IPS-15b (cell line): ENCODE measurements at regions not wholly inside any gene's neighbourhood (a gene's known extent, or its start where the extent isn't known, plus 50 kb on each side); places are given as distances from the start of the nearest gene placed in this dataset.

Source experiments
- H3K27me3 ChIP-seq: one replicate; pipeline ENCODE4 v1.6.1; 2013; ENCODE audit warnings: low read length; ENCODE audit not compliant: control insufficient read depth, insufficient read depth
- H3K36me3 ChIP-seq: one replicate; pipeline ENCODE4 v1.6.1; 2013; ENCODE audit warnings: low read length; ENCODE audit not compliant: control insufficient read depth, insufficient read depth
- H3K4me1 ChIP-seq: one replicate; pipeline ENCODE4 v1.6.1; 2013; ENCODE audit warnings: mild to moderate bottlenecking, low read length; ENCODE audit not compliant: control insufficient read depth, insufficient read depth
- H3K4me3 ChIP-seq: one replicate; pipeline ENCODE4 v1.5.1; 2013; ENCODE audit warnings: low read depth, low read length
- H3K9ac ChIP-seq: one replicate; pipeline ENCODE4 v1.6.1; 2013; ENCODE audit warnings: low read depth, mild to moderate bottlenecking, low read length
- H3K9me3 ChIP-seq: one replicate; pipeline ENCODE4 v1.6.1; 2013; ENCODE audit warnings: mild to moderate bottlenecking, low read length; ENCODE audit not compliant: control insufficient read depth, insufficient read depth

GRCh38 chr14:96648506-96649326 lies 146.5 kb downstream of the PAPOLA start:
- no peak overlapping the region for H3K4me3 ChIP-seq
- no peaks in the 10 kb centered on the region for H3K4me1 ChIP-seq
- no peaks in the 10 kb centered on the region for H3K9me3 ChIP-seq
- no peak overlapping the region for H3K9ac ChIP-seq
- no peaks in the 10 kb centered on the region for H3K36me3 ChIP-seq
- no peaks in the 10 kb centered on the region for H3K27me3 ChIP-seq

GRCh38 chr14:96649327-96649601 lies 147.1 kb downstream of the PAPOLA start:
- Histone ChIP-seq H3K27me3 (no peaks in the 10 kb centered on the region), H3K4me3 (no peak overlapping the region), H3K36me3 (no peaks in the 10 kb centered on the region), H3K9me3 (no peaks in the 10 kb centered on the region), H3K4me1 (no peaks in the 10 kb centered on the region), H3K9ac (no peak overlapping the region)

GRCh38 chr14:96653597-96653996 lies 143.6 kb upstream of the VRK1 start:
- H3K9ac ChIP-seq: no peak overlapping the region

GRCh38 chr14:96658611-96659010 lies 138.6 kb upstream of the VRK1 start:
- H3K4me3 ChIP-seq: no peak overlapping the region
- no peaks in the 10 kb centered on the region for H3K36me3 ChIP-seq
- H3K9ac ChIP-seq: no peak overlapping the region
- H3K9me3 ChIP-seq: no peaks in the 10 kb centered on the region
- H3K27me3 ChIP-seq: no peaks in the 10 kb centered on the region
- peaks cover 7% of the 10 kb centered on the region for H3K4me1 ChIP-seq

More at GRCh38 chr14:96653597-96653996, 143.6 kb upstream of the VRK1 start:
- H3K36me3 ChIP-seq: no peaks in the 10 kb centered on the region
- no peaks in the 10 kb centered on the region for H3K9me3 ChIP-seq
- H3K4me1 ChIP-seq: no peaks in the 10 kb centered on the region
- no peaks in the 10 kb centered on the region for H3K27me3 ChIP-seq
- H3K4me3 ChIP-seq: no peak overlapping the region

GRCh38 chr14:96660123-96660522 lies 137.1 kb upstream of the VRK1 start:
- no peak overlapping the region for H3K9ac ChIP-seq
- H3K36me3 ChIP-seq: no peaks in the 10 kb centered on the region
- no peak overlapping the region for H3K4me3 ChIP-seq
- H3K9me3 ChIP-seq: no peaks in the 10 kb centered on the region
- peaks cover 7% of the 10 kb centered on the region for H3K4me1 ChIP-seq
- H3K27me3 ChIP-seq: no peaks in the 10 kb centered on the region

GRCh38 chr14:96660667-96661066 lies 136.5 kb upstream of the VRK1 start:
- no peaks in the 10 kb centered on the region for H3K27me3 ChIP-seq
- H3K9me3 ChIP-seq: no peaks in the 10 kb centered on the region
- H3K9ac ChIP-seq: no peak overlapping the region
- no peaks in the 10 kb centered on the region for H3K36me3 ChIP-seq
- no peak overlapping the region for H3K4me3 ChIP-seq
- H3K4me1 ChIP-seq: peaks cover 7% of the 10 kb centered on the region

- H3K36me3 ChIP-seq: no peaks in the 10 kb centered on the region
Observed at GRCh38 chr14:96661244-96661969, 135.8 kb upstream of the VRK1 start.

GRCh38 chr14:96662116-96662970 lies 134.8 kb upstream of the VRK1 start:
- H3K27me3 ChIP-seq: no peaks in the 10 kb centered on the region
- H3K4me3 ChIP-seq: no peak overlapping the region

More at GRCh38 chr14:96661244-96661969, 135.8 kb upstream of the VRK1 start:
- Histone ChIP-seq H3K9ac (no peak overlapping the region), H3K4me3 (no peak overlapping the region), H3K4me1 (peaks cover 7% of the 10 kb centered on the region), H3K27me3 (no peaks in the 10 kb centered on the region), H3K9me3 (no peaks in the 10 kb centered on the region)

GRCh38 chr14:96663076-96663475 lies 134.1 kb upstream of the VRK1 start:
- H3K4me1 ChIP-seq: peaks cover 7% of the 10 kb centered on the region
- no peaks in the 10 kb centered on the region for H3K36me3 ChIP-seq
- H3K9ac ChIP-seq: no peak overlapping the region
- no peaks in the 10 kb centered on the region for H3K27me3 ChIP-seq
- H3K9me3 ChIP-seq: no peaks in the 10 kb centered on the region
- no peak overlapping the region for H3K4me3 ChIP-seq

More at GRCh38 chr14:96662116-96662970, 134.8 kb upstream of the VRK1 start:
- Histone ChIP-seq H3K4me1 (peaks cover 7% of the 10 kb centered on the region), H3K9me3 (no peaks in the 10 kb centered on the region), H3K36me3 (no peaks in the 10 kb centered on the region), H3K9ac (no peak overlapping the region)

GRCh38 chr14:96663491-96664067 lies 133.6 kb upstream of the VRK1 start:
- H3K9ac ChIP-seq: no peak overlapping the region
- no peaks in the 10 kb centered on the region for H3K9me3 ChIP-seq
- H3K4me3 ChIP-seq: no peak overlapping the region
- H3K4me1 ChIP-seq: peaks cover 7% of the 10 kb centered on the region
- H3K27me3 ChIP-seq: no peaks in the 10 kb centered on the region
- no peaks in the 10 kb centered on the region for H3K36me3 ChIP-seq

GRCh38 chr14:96666088-96666487 lies 131.1 kb upstream of the VRK1 start:
- Histone ChIP-seq H3K9ac (no peak overlapping the region), H3K4me1 (peaks cover 5% of the 10 kb centered on the region), H3K27me3 (peaks cover 3% of the 10 kb centered on the region), H3K9me3 (no peaks in the 10 kb centered on the region), H3K36me3 (no peaks in the 10 kb centered on the region), H3K4me3 (no peak overlapping the region)
